ENCODE measurements at regions not wholly inside any gene's neighbourhood (a gene's known extent, or its start where the extent isn't known, plus 50 kb on each side); places are given as distances from the start of the nearest gene placed in this dataset.

DNA sequence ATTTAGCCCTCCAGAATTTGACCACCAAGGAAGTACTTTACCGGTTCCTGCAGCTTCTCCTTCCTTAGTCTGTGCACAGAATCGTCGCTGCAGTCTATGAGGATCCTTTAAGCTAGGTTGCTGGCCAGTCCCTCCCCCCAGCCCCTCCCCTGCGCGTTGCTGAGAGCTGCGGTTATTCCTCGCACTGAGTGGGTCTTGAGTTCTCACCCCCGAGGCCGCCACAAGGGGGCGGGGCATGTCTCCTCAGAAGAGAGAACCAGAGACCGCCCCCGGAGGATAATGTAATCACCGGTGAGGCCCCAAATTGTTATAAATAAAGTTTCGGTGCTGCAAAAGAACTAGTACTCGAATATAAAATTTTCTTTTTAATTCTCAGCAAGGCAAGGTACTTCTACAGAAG is 1184.9 kb upstream of the CDH2 start:
- TF ChIP-seq, protein P1, sequence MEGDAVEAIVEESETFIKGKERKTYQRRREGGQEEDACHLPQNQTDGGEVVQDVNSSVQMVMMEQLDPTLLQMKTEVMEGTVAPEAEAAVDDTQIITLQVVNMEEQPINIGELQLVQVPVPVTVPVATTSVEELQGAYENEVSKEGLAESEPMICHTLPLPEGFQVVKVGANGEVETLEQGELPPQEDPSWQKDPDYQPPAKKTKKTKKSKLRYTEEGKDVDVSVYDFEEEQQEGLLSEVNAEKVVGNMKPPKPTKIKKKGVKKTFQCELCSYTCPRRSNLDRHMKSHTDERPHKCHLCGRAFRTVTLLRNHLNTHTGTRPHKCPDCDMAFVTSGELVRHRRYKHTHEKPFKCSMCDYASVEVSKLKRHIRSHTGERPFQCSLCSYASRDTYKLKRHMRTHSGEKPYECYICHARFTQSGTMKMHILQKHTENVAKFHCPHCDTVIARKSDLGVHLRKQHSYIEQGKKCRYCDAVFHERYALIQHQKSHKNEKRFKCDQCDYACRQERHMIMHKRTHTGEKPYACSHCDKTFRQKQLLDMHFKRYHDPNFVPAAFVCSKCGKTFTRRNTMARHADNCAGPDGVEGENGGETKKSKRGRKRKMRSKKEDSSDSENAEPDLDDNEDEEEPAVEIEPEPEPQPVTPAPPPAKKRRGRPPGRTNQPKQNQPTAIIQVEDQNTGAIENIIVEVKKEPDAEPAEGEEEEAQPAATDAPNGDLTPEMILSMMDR (IDR thresholded peaks at IDR 0.05), result no peak
- no peak for TF ChIP-seq POLR2A (IDR thresholded peaks at IDR 0.05)

Data from body of pancreas (tissue), 4 donors.